SU-DHL-6 (cell line): ENCODE measurements at regions not wholly inside any gene's neighbourhood (a gene's known extent, or its start where the extent isn't known, plus 50 kb on each side); places are given as distances from the start of the nearest gene placed in this dataset.

Experiments used
- H2AFZ ChIP-seq: fragments of 200-600 bp; sonication (generic); 2 replicates; pipeline ENCODE4 v1.6.1; 2014; ENCODE audit warnings: low read depth, mild to moderate bottlenecking, moderate library complexity, mixed read lengths, antibody characterized with exemption, low read length; ENCODE audit not compliant: severe bottlenecking
- H3F3A ChIP-seq: fragments of 200-600 bp; shearing (Covaris generic); 2 replicates; pipeline ENCODE4 v1.6.0; 2016; ENCODE audit warnings: antibody characterized with exemption, mild to moderate bottlenecking; ENCODE audit not compliant: insufficient read depth
- H3K27ac ChIP-seq: fragments of 200-600 bp; sonication (generic); 2 replicates; pipeline ENCODE4 v1.5.1; 2016; ENCODE audit warnings: low read depth, mild to moderate bottlenecking, low read length, moderate library complexity, mixed read lengths
- H3K27me3 ChIP-seq: fragments of 200-600 bp; sonication (generic), shearing (Covaris generic); 2 replicates; pipeline ENCODE4 v1.6.0; 2014; ENCODE audit warnings: mild to moderate bottlenecking, low read length
- H3K36me3 ChIP-seq: fragments of 200-600 bp; sonication (generic); 2 replicates; pipeline ENCODE4 v1.6.1; 2014; ENCODE audit warnings: mild to moderate bottlenecking, low read length, mixed read lengths
- H3K4me2 ChIP-seq: fragments of 300-600, 200-600 bp; shearing (Covaris generic), sonication (generic); 2 replicates; pipeline ENCODE4 v1.6.0; 2014; ENCODE audit warnings: low read length, low read depth, mild to moderate bottlenecking; ENCODE audit not compliant: poor library complexity, severe bottlenecking
- H3K4me3 ChIP-seq: fragments of 200-600 bp; sonication (generic); 2 replicates; pipeline ENCODE4 v1.5.1; 2014; ENCODE audit warnings: antibody characterized with exemption, low read length, mild to moderate bottlenecking, mixed read lengths; ENCODE audit not compliant: insufficient read depth, poor library complexity, severe bottlenecking
- H3K79me2 ChIP-seq: fragments of 200-600 bp; sonication (generic); 2 replicates; pipeline ENCODE4 v1.6.1; 2014; ENCODE audit warnings: mild to moderate bottlenecking, low read length, moderate library complexity; ENCODE audit not compliant: insufficient read depth
- H3K9ac ChIP-seq: fragments of 200-600 bp; sonication (generic); 2 replicates; pipeline ENCODE4 v1.7.0; 2014; ENCODE audit warnings: mild to moderate bottlenecking, low read length
- H3K9me2 ChIP-seq: fragments of 200-600 bp; sonication (generic); replicated peaks from 2 replicates; pipeline ENCODE4 v1.6.1; 2014; ENCODE audit warnings: low read length; ENCODE audit not compliant: insufficient read depth
- H3K9me3 ChIP-seq: fragments of 200-600 bp; sonication (generic); 2 replicates; pipeline ENCODE4 v1.6.1; 2014; ENCODE audit warnings: low read length, mixed read lengths; ENCODE audit not compliant: insufficient read depth
- H4K20me1 ChIP-seq: fragments of 200-600 bp; sonication (generic); 2 replicates; pipeline ENCODE4 v1.6.1; 2014; ENCODE audit warnings: low read depth, mild to moderate bottlenecking, antibody characterized with exemption, low read length, moderate library complexity, mixed read lengths
- EZH2phosphoT487 ChIP-seq: fragments of 200-600 bp; sonication (generic), shearing (Covaris generic); conservative IDR thresholded peaks from 2 replicates; pipeline ENCODE4 v1.6.1; 2018; ENCODE audit warnings: mild to moderate bottlenecking, antibody characterized with exemption, low read length, moderate library complexity, mixed read lengths
- TF ChIP-seq, protein P1 (sequence below): fragments of 200-600 bp; sonication (generic); IDR thresholded peaks from one replicate; pipeline ENCODE4 v1.5.1; 2017; ENCODE audit warnings: antibody characterized with exemption, mild to moderate bottlenecking, low read length, moderate library complexity; ENCODE audit not compliant: insufficient read depth, poor library complexity, severe bottlenecking

DNA sequence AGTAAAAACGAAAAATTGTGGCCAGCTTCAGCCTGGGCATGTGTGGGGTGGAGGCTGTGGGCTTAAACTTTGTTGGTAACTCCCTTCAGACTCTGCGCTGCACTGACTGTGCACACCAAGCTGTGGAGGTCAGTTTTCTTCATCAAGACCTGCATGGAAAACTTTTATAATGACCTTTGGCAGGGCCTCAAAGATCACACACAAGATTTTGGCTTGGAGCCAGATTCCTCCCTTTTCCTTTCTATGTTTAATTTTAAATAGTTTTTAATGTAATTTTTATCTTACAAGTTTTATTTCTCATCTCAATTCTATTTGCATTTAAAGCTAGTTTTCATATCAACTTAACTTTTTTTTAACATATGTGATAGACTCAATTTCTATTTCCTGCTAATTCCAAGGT is 1211.1 kb upstream of the CDH18 start:
- Histone ChIP-seq H4K20me1 (no peaks in the 10 kb centered on the region), H3K36me3 (no peaks in the 10 kb centered on the region), H3F3A (no peaks in the 10 kb centered on the region), H2AFZ (no peak overlapping the region), H3K4me2 (no peak overlapping the region), H3K9ac (no peak overlapping the region), H3K4me3 (no peak overlapping the region), H3K27ac (no peak overlapping the region), H3K9me3 (0 out of 2 replicates have a peak, but pooled peaks cover 4% of the 10 kb centered on the region), H3K9me2 (no peaks in the 10 kb centered on the region), H3K27me3 (no peaks in the 10 kb centered on the region), H3K79me2 (no peaks in the 10 kb centered on the region)
- TF ChIP-seq, protein P1, sequence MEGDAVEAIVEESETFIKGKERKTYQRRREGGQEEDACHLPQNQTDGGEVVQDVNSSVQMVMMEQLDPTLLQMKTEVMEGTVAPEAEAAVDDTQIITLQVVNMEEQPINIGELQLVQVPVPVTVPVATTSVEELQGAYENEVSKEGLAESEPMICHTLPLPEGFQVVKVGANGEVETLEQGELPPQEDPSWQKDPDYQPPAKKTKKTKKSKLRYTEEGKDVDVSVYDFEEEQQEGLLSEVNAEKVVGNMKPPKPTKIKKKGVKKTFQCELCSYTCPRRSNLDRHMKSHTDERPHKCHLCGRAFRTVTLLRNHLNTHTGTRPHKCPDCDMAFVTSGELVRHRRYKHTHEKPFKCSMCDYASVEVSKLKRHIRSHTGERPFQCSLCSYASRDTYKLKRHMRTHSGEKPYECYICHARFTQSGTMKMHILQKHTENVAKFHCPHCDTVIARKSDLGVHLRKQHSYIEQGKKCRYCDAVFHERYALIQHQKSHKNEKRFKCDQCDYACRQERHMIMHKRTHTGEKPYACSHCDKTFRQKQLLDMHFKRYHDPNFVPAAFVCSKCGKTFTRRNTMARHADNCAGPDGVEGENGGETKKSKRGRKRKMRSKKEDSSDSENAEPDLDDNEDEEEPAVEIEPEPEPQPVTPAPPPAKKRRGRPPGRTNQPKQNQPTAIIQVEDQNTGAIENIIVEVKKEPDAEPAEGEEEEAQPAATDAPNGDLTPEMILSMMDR, result no peak
- TF ChIP-seq EZH2phosphoT487, result no peak

DNA sequence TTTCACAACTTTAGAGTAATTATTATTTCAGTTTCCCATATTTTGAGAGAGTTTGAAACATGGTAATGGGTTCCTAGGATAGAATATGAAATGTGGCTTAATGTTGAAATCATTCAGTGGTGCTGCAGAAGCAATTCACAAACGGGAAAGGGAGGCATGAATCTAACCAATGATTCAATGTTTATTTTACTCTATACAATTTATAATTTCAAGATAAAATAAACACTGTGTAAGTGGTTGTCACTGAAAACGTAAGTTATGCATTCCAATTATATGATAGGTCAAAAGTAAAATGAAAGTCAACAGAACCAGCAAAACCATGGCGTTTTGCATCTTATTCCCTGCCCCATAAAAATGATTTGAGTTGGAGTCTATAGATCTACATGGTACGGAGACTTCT is 1207.1 kb upstream of the CDH18 start:
- H2AFZ ChIP-seq, result no peak overlapping the region
- no peak overlapping the region for H3K4me2 ChIP-seq
- H3F3A ChIP-seq, result no peaks in the 10 kb centered on the region
- H3K4me3 ChIP-seq, result no peak overlapping the region
- H3K27me3 ChIP-seq, result no peaks in the 10 kb centered on the region
- H3K27ac ChIP-seq, result no peak overlapping the region
- H3K36me3 ChIP-seq, result no peaks in the 10 kb centered on the region
- no peaks in the 10 kb centered on the region for H4K20me1 ChIP-seq
- H3K9ac ChIP-seq, result no peak overlapping the region
- no peaks in the 10 kb centered on the region for H3K79me2 ChIP-seq
- no peaks in the 10 kb centered on the region for H3K9me2 ChIP-seq
- H3K9me3 ChIP-seq, result 0 out of 2 replicates have a peak, but pooled peaks cover 4% of the 10 kb centered on the region
- TF ChIP-seq EZH2phosphoT487, result no peak
- TF ChIP-seq, protein P1, result no peak

DNA sequence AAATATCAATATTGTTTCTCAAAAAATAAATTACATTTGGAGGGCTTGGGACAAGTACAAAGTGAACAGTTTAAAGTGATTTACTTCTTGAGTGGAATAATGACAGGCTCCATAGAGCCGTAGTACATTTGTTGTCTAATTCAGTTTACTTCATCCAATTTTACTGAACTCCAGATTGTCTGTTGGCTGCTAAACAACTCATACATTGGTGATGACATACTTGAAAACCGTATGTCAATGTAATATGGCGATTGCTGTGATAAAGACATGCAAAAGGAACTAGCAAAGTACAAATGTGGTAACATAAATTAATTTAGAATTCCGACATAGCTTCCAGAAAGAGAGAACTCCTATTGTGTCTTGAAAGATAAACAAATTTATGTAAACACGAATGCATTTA is 1197.5 kb upstream of the CDH18 start:
- Histone ChIP-seq H3K9me3 (no peaks in the 10 kb centered on the region), H3F3A (no peaks in the 10 kb centered on the region), H3K79me2 (no peaks in the 10 kb centered on the region), H3K27me3 (no peaks in the 10 kb centered on the region), H3K4me3 (no peak overlapping the region), H3K9me2 (no peaks in the 10 kb centered on the region), H3K36me3 (no peaks in the 10 kb centered on the region), H3K27ac (no peak overlapping the region), H3K9ac (no peak overlapping the region), H2AFZ (no peak overlapping the region), H4K20me1 (no peaks in the 10 kb centered on the region), H3K4me2 (no peak overlapping the region)
- no peak for TF ChIP-seq EZH2phosphoT487
- TF ChIP-seq, protein P1, result no peak
